Vagina (tissue), 2 donors: ENCODE measurements at regions not wholly inside any gene's neighbourhood (a gene's known extent, or its start where the extent isn't known, plus 50 kb on each side); places are given as distances from the start of the nearest gene placed in this dataset.

ENCODE experiments used
- DNase-seq, 2 donors: peaks; one replicate each; pipeline ENCODE4 v3.0.0-alpha.2; 2017; ENCODE audit errors: extremely low spot score in 2 of 2
- H3K27ac ChIP-seq: fragments of 200-600 bp; sonication (generic); one replicate; pipeline ENCODE4 v1.5.1; 2019
- H3K27me3 ChIP-seq: fragments of 200-600 bp; sonication (generic); one replicate; pipeline ENCODE4 v1.5.1; 2019
- H3K36me3 ChIP-seq, 2 donors: fragments of 200-600 bp; sonication (generic); one replicate each; pipeline ENCODE4 v1.5.1; 2017 to 2019
- H3K4me1 ChIP-seq: fragments of 200-600 bp; sonication (generic); one replicate; pipeline ENCODE4 v1.5.1; 2019
- H3K4me3 ChIP-seq, 2 donors: fragments of 200-600 bp; sonication (generic); 1 replicate in 1 of 2; 2 replicates in 1 of 2; pipeline ENCODE4 v1.5.1; 2016 to 2019
- H3K9me3 ChIP-seq: fragments of 200-600 bp; sonication (generic); one replicate; pipeline ENCODE4 v1.5.1; 2019
- POLR2A ChIP-seq, 2 donors: fragments of 450-650 bp; IDR thresholded peaks; one replicate each; pipeline ENCODE4 v1.6.1; 2017; ENCODE audit warnings: antibody characterized with exemption in 2 of 2, mild to moderate bottlenecking in 2 of 2, moderate library complexity in 2 of 2
- POLR2AphosphoS5 ChIP-seq, 2 donors: sonication (generic); formaldehyde crosslinking; IDR thresholded peaks; one replicate each; pipeline ENCODE4 v1.9.0; 2017; ENCODE audit warnings: antibody characterized with exemption in 2 of 2, mild to moderate bottlenecking in 2 of 2, low read depth in 1 of 2; ENCODE audit not compliant: insufficient read depth in 1 of 2
- intact Hi-C: fragments of 100-400 bp; cut with DNase I; formaldehyde crosslinking; loops from one replicate; pipeline ENCODE4 v1.15.1; 2023
- TF ChIP-seq, protein P1 (sequence below), 3 experiments: fragments of 450-650 bp in 2 of 3; fragments of 200-600 bp in 1 of 3; sonication (generic) in 1 of 3; IDR thresholded peaks; one replicate each; pipeline ENCODE4 v1.5.1; 2017 to 2019; ENCODE audit warnings: antibody characterized with exemption in 3 of 3, mild to moderate bottlenecking in 2 of 3, moderate library complexity in 2 of 3

GRCh38 chr5:12636209-12636608, 732.0 kb upstream of the CTNND2 start:
- H3K27ac ChIP-seq = no peak overlapping the region
- no peaks in the 10 kb centered on the region for H3K9me3 ChIP-seq
- TF ChIP-seq POLR2AphosphoS5 (IDR thresholded peaks at IDR 0.05; ENCODE audit: insufficient read depth in 1 of 2, low read depth in 1 of 2) = no peak
- TF ChIP-seq, protein P1, sequence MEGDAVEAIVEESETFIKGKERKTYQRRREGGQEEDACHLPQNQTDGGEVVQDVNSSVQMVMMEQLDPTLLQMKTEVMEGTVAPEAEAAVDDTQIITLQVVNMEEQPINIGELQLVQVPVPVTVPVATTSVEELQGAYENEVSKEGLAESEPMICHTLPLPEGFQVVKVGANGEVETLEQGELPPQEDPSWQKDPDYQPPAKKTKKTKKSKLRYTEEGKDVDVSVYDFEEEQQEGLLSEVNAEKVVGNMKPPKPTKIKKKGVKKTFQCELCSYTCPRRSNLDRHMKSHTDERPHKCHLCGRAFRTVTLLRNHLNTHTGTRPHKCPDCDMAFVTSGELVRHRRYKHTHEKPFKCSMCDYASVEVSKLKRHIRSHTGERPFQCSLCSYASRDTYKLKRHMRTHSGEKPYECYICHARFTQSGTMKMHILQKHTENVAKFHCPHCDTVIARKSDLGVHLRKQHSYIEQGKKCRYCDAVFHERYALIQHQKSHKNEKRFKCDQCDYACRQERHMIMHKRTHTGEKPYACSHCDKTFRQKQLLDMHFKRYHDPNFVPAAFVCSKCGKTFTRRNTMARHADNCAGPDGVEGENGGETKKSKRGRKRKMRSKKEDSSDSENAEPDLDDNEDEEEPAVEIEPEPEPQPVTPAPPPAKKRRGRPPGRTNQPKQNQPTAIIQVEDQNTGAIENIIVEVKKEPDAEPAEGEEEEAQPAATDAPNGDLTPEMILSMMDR (IDR thresholded peaks at IDR 0.05) = no peak
- TF ChIP-seq POLR2A (IDR thresholded peaks at IDR 0.05) = no peak
- intact Hi-C loops = no loop called here
- no peaks in the 10 kb centered on the region for H3K4me1 ChIP-seq
- H3K4me3 ChIP-seq = no peak overlapping the region
- no peaks in the 10 kb centered on the region for H3K27me3 ChIP-seq
- no peak for DNase-seq
- no peaks in the 10 kb centered on the region for H3K36me3 ChIP-seq

DNA sequence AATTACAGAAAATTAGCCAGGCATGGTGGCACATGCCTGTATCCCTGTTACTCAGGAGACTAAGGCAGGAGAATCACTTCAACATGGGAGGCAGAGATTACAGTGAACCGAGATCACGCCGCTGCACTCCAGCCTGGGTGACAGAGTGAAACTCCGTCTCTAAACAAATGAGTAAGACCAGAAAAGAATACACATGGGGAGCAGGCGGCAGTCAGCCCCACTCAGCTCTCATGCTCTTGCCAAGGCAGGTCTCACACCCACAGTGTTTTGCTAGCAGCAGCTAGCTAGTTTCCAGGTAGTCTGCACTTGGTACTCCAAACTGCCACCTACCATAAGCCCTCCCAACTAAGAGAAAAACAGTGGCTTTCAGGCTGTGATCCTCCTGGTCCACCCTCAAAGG, 722.3 kb upstream of the CTNND2 start:
- TF ChIP-seq POLR2AphosphoS5 (IDR thresholded peaks at IDR 0.05; ENCODE audit: insufficient read depth in 1 of 2, low read depth in 1 of 2) = no peak
- TF ChIP-seq POLR2A (IDR thresholded peaks at IDR 0.05) = no peak
- TF ChIP-seq, protein P1 (IDR thresholded peaks at IDR 0.05) = no peak
- H3K4me3 ChIP-seq = no peak overlapping the region
- no peaks in the 10 kb centered on the region for H3K36me3 ChIP-seq
- no peaks in the 10 kb centered on the region for H3K27me3 ChIP-seq
- DNase-seq = no peak
- intact Hi-C loops = no loop called here
- no peaks in the 10 kb centered on the region for H3K9me3 ChIP-seq
- no peak overlapping the region for H3K27ac ChIP-seq
- H3K4me1 ChIP-seq = no peaks in the 10 kb centered on the region

- H3K27ac ChIP-seq = no peak overlapping the region
- H3K4me3 ChIP-seq = no peak overlapping the region
- H3K36me3 ChIP-seq = no peaks in the 10 kb centered on the region
- DNase-seq = no peak
- TF ChIP-seq, protein P1 (IDR thresholded peaks at IDR 0.05) = no peak
- no peak for TF ChIP-seq POLR2AphosphoS5 (IDR thresholded peaks at IDR 0.05; ENCODE audit: insufficient read depth in 1 of 2, low read depth in 1 of 2)
- no peak for TF ChIP-seq POLR2A (IDR thresholded peaks at IDR 0.05)
- H3K27me3 ChIP-seq = no peaks in the 10 kb centered on the region
- no peaks in the 10 kb centered on the region for H3K4me1 ChIP-seq
- intact Hi-C loops = no loop called here
- H3K9me3 ChIP-seq = no peaks in the 10 kb centered on the region
Measured at GRCh38 chr5:12625667-12626263, 721.5 kb upstream of the CTNND2 start.

- H3K36me3 ChIP-seq = no peaks in the 10 kb centered on the region
Measured at GRCh38 chr5:12624776-12625560, 720.7 kb upstream of the CTNND2 start.

More at GRCh38 chr5:12624776-12625560, 720.7 kb upstream of the CTNND2 start:
- Histone ChIP-seq H3K27me3 (no peaks in the 10 kb centered on the region), H3K9me3 (no peaks in the 10 kb centered on the region), H3K4me3 (no peak overlapping the region), H3K27ac (no peak overlapping the region), H3K4me1 (no peaks in the 10 kb centered on the region)
- TF ChIP-seq, protein P1 (IDR thresholded peaks at IDR 0.05) = no peak
- no peak for TF ChIP-seq POLR2A (IDR thresholded peaks at IDR 0.05)
- no peak for TF ChIP-seq POLR2AphosphoS5 (IDR thresholded peaks at IDR 0.05; ENCODE audit: insufficient read depth in 1 of 2, low read depth in 1 of 2)
- intact Hi-C loops = no loop called here
- no peak for DNase-seq
